GM21367 (cell line): ENCODE measurements at regions not wholly inside any gene's neighbourhood (a gene's known extent, or its start where the extent isn't known, plus 50 kb on each side); places are given as distances from the start of the nearest gene placed in this dataset.

ENCODE experiments used
- ATAC-seq: cut with Tn5 transposase; IDR thresholded peaks from one replicate; pipeline ENCODE4 v1.9.1; 2021; ENCODE audit not compliant: unreplicated experiment

DNA sequence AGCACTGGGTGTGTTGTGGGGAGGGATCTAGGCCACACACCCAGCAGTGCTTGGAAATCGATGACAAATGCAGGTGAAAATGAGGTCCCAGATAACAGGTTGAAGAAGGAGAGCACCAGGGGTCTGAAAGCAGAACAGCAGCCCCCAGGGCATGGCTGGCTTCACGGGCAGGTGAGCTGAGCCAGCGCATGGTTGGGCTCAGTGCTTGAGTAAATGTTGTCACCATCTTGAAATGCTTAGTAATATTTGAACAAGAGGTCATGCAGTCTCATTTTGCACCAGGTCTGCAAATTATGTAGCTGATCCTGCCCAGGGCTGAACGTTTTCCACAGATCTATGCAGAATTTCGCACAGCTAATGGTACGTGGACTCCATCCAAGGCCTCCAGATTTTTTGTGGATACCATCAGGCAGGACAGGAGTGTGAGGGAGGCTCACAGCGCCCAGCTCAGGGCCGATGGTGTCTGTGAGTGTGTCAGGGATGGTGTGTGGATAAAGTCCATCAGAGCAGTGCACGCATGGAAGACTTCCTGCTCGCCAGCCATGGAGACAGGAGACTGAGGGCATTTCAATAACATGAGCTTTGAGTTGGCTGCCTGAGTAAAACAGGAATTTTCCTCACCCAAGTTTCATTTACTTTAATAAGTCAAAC is 53.1 kb upstream of the SNX9 start:
- ATAC-seq, result no peak

DNA sequence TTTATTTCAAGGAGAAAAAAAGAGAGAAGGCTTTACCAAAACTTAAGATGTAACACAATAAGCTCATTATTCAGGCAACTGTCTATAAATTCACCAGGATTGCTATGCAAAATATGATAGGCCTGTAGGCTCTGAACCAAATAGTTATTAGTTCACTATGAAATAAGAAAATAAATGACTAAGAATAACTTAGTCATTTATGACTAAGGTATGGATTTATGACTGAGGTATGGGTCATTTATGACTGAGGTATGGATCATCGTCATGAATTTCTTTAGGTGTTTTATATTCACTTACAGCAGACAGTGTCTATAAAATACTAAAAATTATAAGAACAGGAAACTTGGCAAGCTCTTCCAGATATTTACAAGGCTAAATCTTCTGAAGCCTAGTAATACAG is 52.1 kb upstream of the SNX9 start:
- no peak for ATAC-seq

DNA sequence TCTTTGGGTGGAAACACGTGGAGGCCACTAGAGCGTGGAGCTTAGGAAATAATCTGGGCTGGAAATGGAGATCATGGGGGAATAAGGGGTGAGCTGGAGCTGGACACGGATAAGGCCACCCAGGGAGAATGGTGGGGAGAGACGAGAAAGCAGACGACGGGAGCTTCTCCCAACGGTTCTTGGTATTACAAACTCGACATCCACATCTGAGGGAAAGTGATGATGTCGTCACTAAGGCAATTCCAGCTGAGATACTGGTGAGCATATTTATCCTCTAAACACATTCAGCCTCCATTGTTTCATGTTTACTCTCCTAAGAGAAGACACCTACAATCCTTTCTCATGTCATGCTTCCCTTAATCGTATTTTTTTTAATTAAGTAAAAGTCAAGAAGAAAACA is 50.2 kb upstream of the SNX9 start:
- no peak for ATAC-seq
